GM23338 (cell line): ENCODE measurements at regions not wholly inside any gene's neighbourhood (a gene's known extent, or its start where the extent isn't known, plus 50 kb on each side); places are given as distances from the start of the nearest gene placed in this dataset.

Experiments
- ATAC-seq: fragments of 200-7000 bp; cut with Tn5 transposase; 3 replicates; pipeline ENCODE4 v1.9.1; 2020
- DNase-seq: peaks from one replicate; pipeline ENCODE4 v3.0.0-alpha.2; 2015; ENCODE audit warnings: low spot score
- H2AFZ ChIP-seq: fragments of 200-600 bp; sonication (generic); 2 replicates; pipeline ENCODE4 v1.8.0; 2016; ENCODE audit warnings: antibody characterized with exemption, mild to moderate bottlenecking, moderate library complexity
- H3F3A ChIP-seq: fragments of 200-600 bp; sonication (generic); replicated peaks from 2 replicates; pipeline ENCODE4 v1.8.0; 2017; ENCODE audit warnings: antibody characterized with exemption, mixed run types, low read depth
- H3K27ac ChIP-seq: fragments of 200-600 bp; sonication (generic); 2 replicates; pipeline ENCODE4 v1.6.1; 2016; ENCODE audit warnings: low read depth
- H3K27me3 ChIP-seq: fragments of 200-600 bp; sonication (generic); 2 replicates; pipeline ENCODE4 v1.8.0; 2016; ENCODE audit warnings: mild to moderate bottlenecking, mixed run types, moderate library complexity; ENCODE audit not compliant: insufficient read depth
- H3K36me3 ChIP-seq: fragments of 200-600 bp; sonication (generic); 2 replicates; pipeline ENCODE4 v1.8.0; 2016; ENCODE audit warnings: mild to moderate bottlenecking; ENCODE audit not compliant: insufficient read depth
- H3K4me1 ChIP-seq: fragments of 200-600 bp; sonication (generic); 2 replicates; pipeline ENCODE4 v1.8.0; 2016; ENCODE audit warnings: mild to moderate bottlenecking, moderate library complexity; ENCODE audit not compliant: insufficient read depth
- H3K4me2 ChIP-seq: fragments of 200-600 bp; sonication (generic); 2 replicates; pipeline ENCODE4 v1.7.1; 2017; ENCODE audit warnings: mixed run types
- H3K4me3 ChIP-seq: fragments of 200-600 bp; sonication (generic); 2 replicates; pipeline ENCODE4 v1.6.1; 2016; ENCODE audit warnings: mixed run types
- H3K79me2 ChIP-seq: fragments of 200-600 bp; sonication (generic); replicated peaks from 2 replicates; pipeline ENCODE4 v1.8.0; 2017; ENCODE audit warnings: mild to moderate bottlenecking; ENCODE audit not compliant: insufficient read depth
- H3K9me2 ChIP-seq: fragments of 200-600 bp; sonication (generic); 2 replicates; pipeline ENCODE4 v1.8.0; 2017; ENCODE audit not compliant: insufficient read depth
- H4K20me1 ChIP-seq: fragments of 200-600 bp; sonication (generic); replicated peaks from 2 replicates; pipeline ENCODE4 v1.8.0; 2017; ENCODE audit warnings: mild to moderate bottlenecking; ENCODE audit not compliant: insufficient read depth
- H3K27ac Mint-ChIP-seq: 2 replicates; pipeline ENCODE4 v1.8.0; 2020; ENCODE audit warnings: inconsistent platforms, mild to moderate bottlenecking, moderate library complexity, mixed read lengths
- H3K27me3 Mint-ChIP-seq: 3 replicates; pipeline ENCODE4 v1.8.0; 2022; ENCODE audit warnings: low read depth, mild to moderate bottlenecking, moderate library complexity, mixed read lengths, inconsistent platforms; ENCODE audit not compliant: insufficient read depth, poor library complexity
- H3K36me3 Mint-ChIP-seq: 3 replicates; pipeline ENCODE4 v1.8.0; 2021; ENCODE audit warnings: low read depth, mild to moderate bottlenecking, inconsistent platforms, moderate library complexity, mixed read lengths
- H3K4me1 Mint-ChIP-seq: 3 replicates; pipeline ENCODE4 v1.8.0; 2020; ENCODE audit warnings: mild to moderate bottlenecking, inconsistent platforms, mixed read lengths
- H3K4me3 Mint-ChIP-seq: 3 replicates; pipeline ENCODE4 v1.8.0; 2021; ENCODE audit warnings: moderate library complexity, mild to moderate bottlenecking, inconsistent platforms, mixed read lengths
- H3K9me3 Mint-ChIP-seq: 3 replicates; pipeline ENCODE4 v1.8.0; 2020; ENCODE audit warnings: moderate library complexity, mild to moderate bottlenecking, inconsistent platforms, mixed read lengths
- CREB1 ChIP-seq: fragments of 250-450 bp; sonication (Bioruptor Pico); IDR thresholded peaks from 2 replicates; pipeline ENCODE4 v1.5.0; 2020; ENCODE audit warnings: low read depth, mild to moderate bottlenecking, moderate library complexity
- EZH2 ChIP-seq: fragments of 200-600 bp; sonication (generic); IDR thresholded peaks from one replicate; pipeline ENCODE4 v1.8.0; 2017; ENCODE audit warnings: antibody characterized with exemption, mild to moderate bottlenecking, low read depth; ENCODE audit not compliant: unreplicated experiment
- EZH2phosphoT487 ChIP-seq: fragments of 200-600 bp; sonication (generic); IDR thresholded peaks from one replicate; pipeline ENCODE4 v1.8.1; 2018; ENCODE audit warnings: antibody characterized with exemption; ENCODE audit not compliant: unreplicated experiment
- JUNB ChIP-seq: IDR thresholded peaks from one replicate; pipeline ENCODE4 v1.6.1; 2016; ENCODE audit warnings: antibody characterized with exemption; ENCODE audit not compliant: unreplicated experiment
- NANOG ChIP-seq: IDR thresholded peaks from 2 replicates; pipeline ENCODE4 v1.6.1; 2016; ENCODE audit warnings: antibody characterized with exemption, borderline replicate concordance
- POLR2AphosphoS5 ChIP-seq: IDR thresholded peaks from 2 replicates; pipeline ENCODE4 v1.6.1; 2016; ENCODE audit warnings: antibody characterized with exemption, low read depth
- STAT1 ChIP-seq: IDR thresholded peaks from one replicate; pipeline ENCODE4 v1.6.1; 2016; ENCODE audit warnings: antibody characterized with exemption; ENCODE audit not compliant: unreplicated experiment
- ZNF114 ChIP-seq: fragments of 250-450 bp; sonication (Bioruptor Pico); IDR thresholded peaks from 2 replicates; pipeline ENCODE4 v1.5.0; 2020; ENCODE audit warnings: mild to moderate bottlenecking, moderate library complexity
- ZNF331 ChIP-seq: fragments of 250-450 bp; sonication (Bioruptor Pico); IDR thresholded peaks from 2 replicates; pipeline ENCODE4 v1.5.0; 2020; ENCODE audit warnings: low read depth, mild to moderate bottlenecking, moderate library complexity
- ZNF462 ChIP-seq: fragments of 250-450 bp; sonication (Bioruptor Pico); IDR thresholded peaks from 2 replicates; pipeline ENCODE4 v1.5.0; 2020; ENCODE audit warnings: mild to moderate bottlenecking, moderate library complexity
- TF ChIP-seq, protein P1 (sequence below): IDR thresholded peaks from 2 replicates; pipeline ENCODE4 v1.6.1; 2016; ENCODE audit warnings: antibody characterized with exemption
- TF ChIP-seq, protein P2 (sequence below): IDR thresholded peaks from one replicate; pipeline ENCODE4 v1.6.1; 2018; ENCODE audit warnings: antibody characterized with exemption; ENCODE audit not compliant: unreplicated experiment
- TF ChIP-seq, protein P3 (sequence below), 2 experiments: fragments of 200-600 bp in 1 of 2; sonication (generic) in 1 of 2; conservative IDR thresholded peaks; 2 replicates each; pipeline versions ENCODE4 v1.5.1 to v1.6.1; 2016 to 2017; ENCODE audit warnings: antibody characterized with exemption in 2 of 2, low read depth in 2 of 2, mild to moderate bottlenecking in 2 of 2, moderate library complexity in 1 of 2

GRCh38 chr11:112519751-112520150 lies 259.1 kb upstream of the PLET1 start:
- ATAC-seq, result no peak
- H3K4me3 Mint-ChIP-seq, result no peak overlapping the region
- no peaks in the 10 kb centered on the region for H4K20me1 ChIP-seq
- no peak overlapping the region for H2AFZ ChIP-seq
- no peaks in the 10 kb centered on the region for H3F3A ChIP-seq
- no peaks in the 10 kb centered on the region for H3K4me1 ChIP-seq
- TF ChIP-seq ZNF462 (CRISPR knock-in tag), result no peak
- no peak for TF ChIP-seq CREB1 (CRISPR knock-in tag)
- no peak for TF ChIP-seq ZNF114 (CRISPR knock-in tag)
- TF ChIP-seq STAT1, result no peak
- TF ChIP-seq, protein P1, sequence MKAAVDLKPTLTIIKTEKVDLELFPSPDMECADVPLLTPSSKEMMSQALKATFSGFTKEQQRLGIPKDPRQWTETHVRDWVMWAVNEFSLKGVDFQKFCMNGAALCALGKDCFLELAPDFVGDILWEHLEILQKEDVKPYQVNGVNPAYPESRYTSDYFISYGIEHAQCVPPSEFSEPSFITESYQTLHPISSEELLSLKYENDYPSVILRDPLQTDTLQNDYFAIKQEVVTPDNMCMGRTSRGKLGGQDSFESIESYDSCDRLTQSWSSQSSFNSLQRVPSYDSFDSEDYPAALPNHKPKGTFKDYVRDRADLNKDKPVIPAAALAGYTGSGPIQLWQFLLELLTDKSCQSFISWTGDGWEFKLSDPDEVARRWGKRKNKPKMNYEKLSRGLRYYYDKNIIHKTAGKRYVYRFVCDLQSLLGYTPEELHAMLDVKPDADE, result no peak
- no peak for TF ChIP-seq JUNB
- TF ChIP-seq, protein P2, sequence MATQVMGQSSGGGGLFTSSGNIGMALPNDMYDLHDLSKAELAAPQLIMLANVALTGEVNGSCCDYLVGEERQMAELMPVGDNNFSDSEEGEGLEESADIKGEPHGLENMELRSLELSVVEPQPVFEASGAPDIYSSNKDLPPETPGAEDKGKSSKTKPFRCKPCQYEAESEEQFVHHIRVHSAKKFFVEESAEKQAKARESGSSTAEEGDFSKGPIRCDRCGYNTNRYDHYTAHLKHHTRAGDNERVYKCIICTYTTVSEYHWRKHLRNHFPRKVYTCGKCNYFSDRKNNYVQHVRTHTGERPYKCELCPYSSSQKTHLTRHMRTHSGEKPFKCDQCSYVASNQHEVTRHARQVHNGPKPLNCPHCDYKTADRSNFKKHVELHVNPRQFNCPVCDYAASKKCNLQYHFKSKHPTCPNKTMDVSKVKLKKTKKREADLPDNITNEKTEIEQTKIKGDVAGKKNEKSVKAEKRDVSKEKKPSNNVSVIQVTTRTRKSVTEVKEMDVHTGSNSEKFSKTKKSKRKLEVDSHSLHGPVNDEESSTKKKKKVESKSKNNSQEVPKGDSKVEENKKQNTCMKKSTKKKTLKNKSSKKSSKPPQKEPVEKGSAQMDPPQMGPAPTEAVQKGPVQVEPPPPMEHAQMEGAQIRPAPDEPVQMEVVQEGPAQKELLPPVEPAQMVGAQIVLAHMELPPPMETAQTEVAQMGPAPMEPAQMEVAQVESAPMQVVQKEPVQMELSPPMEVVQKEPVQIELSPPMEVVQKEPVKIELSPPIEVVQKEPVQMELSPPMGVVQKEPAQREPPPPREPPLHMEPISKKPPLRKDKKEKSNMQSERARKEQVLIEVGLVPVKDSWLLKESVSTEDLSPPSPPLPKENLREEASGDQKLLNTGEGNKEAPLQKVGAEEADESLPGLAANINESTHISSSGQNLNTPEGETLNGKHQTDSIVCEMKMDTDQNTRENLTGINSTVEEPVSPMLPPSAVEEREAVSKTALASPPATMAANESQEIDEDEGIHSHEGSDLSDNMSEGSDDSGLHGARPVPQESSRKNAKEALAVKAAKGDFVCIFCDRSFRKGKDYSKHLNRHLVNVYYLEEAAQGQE, result no peak
- TF ChIP-seq POLR2AphosphoS5, result no peak
- TF ChIP-seq, protein P3, sequence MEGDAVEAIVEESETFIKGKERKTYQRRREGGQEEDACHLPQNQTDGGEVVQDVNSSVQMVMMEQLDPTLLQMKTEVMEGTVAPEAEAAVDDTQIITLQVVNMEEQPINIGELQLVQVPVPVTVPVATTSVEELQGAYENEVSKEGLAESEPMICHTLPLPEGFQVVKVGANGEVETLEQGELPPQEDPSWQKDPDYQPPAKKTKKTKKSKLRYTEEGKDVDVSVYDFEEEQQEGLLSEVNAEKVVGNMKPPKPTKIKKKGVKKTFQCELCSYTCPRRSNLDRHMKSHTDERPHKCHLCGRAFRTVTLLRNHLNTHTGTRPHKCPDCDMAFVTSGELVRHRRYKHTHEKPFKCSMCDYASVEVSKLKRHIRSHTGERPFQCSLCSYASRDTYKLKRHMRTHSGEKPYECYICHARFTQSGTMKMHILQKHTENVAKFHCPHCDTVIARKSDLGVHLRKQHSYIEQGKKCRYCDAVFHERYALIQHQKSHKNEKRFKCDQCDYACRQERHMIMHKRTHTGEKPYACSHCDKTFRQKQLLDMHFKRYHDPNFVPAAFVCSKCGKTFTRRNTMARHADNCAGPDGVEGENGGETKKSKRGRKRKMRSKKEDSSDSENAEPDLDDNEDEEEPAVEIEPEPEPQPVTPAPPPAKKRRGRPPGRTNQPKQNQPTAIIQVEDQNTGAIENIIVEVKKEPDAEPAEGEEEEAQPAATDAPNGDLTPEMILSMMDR (conservative IDR thresholded peaks at IDR 0.05; ENCODE audit: low read depth in 2 of 2), result no peak
- no peak for TF ChIP-seq NANOG
- TF ChIP-seq EZH2phosphoT487, result no peak
- TF ChIP-seq ZNF331 (CRISPR knock-in tag), result no peak
- no peak for TF ChIP-seq EZH2
- no peaks in the 10 kb centered on the region for H3K79me2 ChIP-seq
- DNase-seq, result no peak
- peaks cover 14% of the 10 kb centered on the region for H3K27me3 Mint-ChIP-seq
- no peaks in the 10 kb centered on the region for H3K9me3 Mint-ChIP-seq
- no peaks in the 10 kb centered on the region for H3K36me3 Mint-ChIP-seq
- no peak overlapping the region for H3K27ac Mint-ChIP-seq
- H3K27me3 ChIP-seq, result no peaks in the 10 kb centered on the region
- no peaks in the 10 kb centered on the region for H3K36me3 ChIP-seq
- H3K4me2 ChIP-seq, result no peak overlapping the region
- no peaks in the 10 kb centered on the region; the same call in 1 of the 2 replicates for H3K9me2 ChIP-seq
- no peak overlapping the region for H3K4me3 ChIP-seq
- peaks cover 9% of the 10 kb centered on the region for H3K4me1 Mint-ChIP-seq
- no peak overlapping the region for H3K27ac ChIP-seq
